GM18502 (cell line): ENCODE measurements at regions not wholly inside any gene's neighbourhood (a gene's known extent, or its start where the extent isn't known, plus 50 kb on each side); places are given as distances from the start of the nearest gene placed in this dataset.
"Not testable (repeated sequence)": the region's sequence is repeated elsewhere in the genome, so short reads cannot be mapped to it uniquely, and the experiment has no call there.

ENCODE experiments used
- ATAC-seq: cut with Tn5 transposase; IDR thresholded peaks from one replicate; pipeline ENCODE4 v1.9.1; 2021; ENCODE audit warnings: mild to moderate bottlenecking; ENCODE audit not compliant: unreplicated experiment, poor library complexity

DNA sequence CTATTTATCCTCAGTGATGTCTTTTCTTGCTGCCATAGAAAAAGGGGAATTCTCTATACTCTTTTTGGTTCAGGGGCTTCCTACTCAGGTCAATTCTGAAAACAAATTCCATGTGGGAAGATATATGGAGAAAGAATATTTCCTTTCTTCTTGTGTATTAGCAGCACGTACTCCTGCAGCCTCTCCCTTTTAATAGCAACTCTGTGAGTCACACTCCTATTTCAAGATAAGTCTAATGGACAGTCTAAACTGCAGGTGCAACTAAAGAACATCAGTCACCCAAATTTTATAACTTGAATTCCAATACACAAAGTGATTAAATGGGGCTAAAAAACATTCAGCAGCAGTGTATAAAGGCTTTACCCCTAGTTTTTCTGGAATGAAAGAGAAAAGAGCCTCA lies 942.2 kb downstream of the CNTNAP5 start:
- no peak for ATAC-seq

DNA sequence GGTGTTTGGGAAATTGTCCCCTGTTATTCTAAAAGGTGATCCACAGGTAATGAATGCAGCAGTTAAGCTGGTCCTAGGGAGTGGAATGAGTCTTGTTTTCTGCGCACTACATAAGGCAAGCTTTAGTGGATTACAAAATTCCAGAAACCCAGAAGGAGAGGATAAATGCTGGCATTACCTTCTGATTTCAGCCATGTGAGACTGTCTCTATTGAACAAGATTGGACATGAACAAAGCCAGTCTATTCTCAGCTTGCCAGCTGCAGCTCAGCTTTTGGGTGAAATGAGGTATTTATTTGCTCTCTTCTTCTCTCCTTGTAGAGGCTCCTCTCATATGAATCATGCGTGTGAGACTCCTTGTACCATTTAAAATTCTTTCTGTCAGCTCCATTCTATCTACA lies 944.9 kb downstream of the CNTNAP5 start:
- no peak for ATAC-seq

DNA sequence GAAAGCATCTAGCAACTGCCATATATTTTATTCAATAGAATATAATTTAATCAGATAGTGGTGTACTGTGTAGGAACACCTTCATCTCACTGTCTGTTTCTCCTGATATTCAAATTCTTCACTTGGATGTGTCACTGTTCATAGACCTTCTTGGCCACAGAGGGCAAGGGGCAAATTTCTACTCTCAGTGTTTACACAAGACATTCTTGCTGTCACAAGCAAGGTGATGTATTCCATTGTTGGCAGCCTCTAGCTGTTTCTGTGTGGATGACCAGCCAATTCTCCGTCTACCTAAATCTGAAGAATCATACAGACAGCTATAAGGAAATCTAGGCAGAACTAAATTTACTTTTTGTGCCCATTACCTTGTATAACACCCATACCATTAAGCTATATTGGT lies 948.3 kb downstream of the CNTNAP5 start:
- no peak for ATAC-seq

DNA sequence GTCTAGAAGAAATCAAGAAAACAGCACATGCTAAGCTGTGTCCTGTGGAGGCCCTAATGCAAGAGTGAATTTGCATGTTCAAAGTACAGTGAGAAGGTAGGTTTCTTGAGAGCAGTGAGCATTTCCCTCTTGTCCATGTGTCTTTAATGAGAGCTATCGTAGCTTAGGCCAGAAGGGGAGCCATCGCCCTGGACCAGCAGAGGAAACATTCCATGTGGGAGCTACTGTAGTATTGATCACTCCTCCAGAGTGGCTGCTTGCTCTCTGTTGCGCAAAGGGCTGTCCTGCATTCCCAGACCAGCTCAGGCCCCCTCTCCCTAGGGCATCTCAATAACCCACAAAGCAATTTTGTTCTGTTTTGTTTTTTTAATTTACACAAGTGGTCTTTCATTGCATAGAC lies 950.1 kb downstream of the CNTNAP5 start:
- no peak for ATAC-seq

DNA sequence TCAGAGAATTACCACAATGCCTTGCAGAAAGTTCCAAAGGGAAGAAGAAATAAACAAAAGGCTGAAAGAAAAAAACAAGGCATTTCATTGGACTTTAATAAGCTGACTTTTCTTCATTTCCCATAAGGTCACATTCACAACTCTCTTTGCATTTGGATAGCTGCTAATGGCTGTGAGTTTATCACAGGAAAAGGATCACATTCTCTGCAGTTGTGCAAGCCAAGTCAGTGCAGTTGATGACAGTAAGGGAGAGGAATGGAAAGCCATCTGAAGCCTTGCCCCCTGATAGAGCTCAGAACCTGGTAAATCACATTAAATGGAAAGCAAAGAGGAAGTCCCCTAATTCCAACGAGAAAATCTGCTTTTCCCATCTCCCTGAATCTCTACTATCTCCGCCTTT lies 950.6 kb downstream of the CNTNAP5 start:
- no peak for ATAC-seq

DNA sequence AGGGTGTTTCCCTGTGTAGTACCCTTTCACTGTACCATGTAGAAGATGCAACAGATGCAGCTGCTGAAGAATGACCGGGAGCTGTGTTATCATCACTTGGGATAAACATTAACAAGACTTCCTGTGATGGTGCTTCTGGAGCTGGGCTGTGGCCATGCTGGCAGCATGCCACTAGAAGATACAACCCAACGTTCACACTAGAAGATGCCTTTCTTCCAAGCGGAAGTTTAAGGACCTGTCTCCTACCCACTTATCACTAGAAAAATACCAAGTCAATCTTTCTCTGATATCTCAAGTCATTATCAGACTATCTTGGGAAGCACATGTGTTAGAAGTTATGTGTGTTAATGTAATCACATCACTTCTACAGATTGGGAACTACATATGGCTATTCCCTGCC lies 953.5 kb downstream of the CNTNAP5 start:
- ATAC-seq, result no peak

DNA sequence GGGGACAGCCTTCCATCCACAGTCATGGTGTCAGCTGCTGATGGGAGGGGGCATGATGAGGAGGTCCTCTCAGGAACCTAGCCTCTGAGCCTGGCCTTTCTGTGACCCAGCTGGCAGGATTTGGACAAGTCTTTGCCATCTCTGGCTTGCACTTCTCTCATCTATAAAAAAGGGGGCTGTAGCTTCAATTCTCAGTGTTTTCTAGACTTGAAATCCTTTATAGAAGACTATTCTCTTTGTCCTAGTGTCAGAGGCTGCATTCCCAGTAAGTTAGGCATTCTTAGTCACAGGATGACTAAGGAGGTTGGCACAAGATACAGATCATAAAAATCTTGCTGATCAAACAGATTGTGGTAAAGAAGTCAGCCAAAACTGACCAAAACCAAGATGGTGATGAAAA lies 958.5 kb downstream of the CNTNAP5 start:
- ATAC-seq, result no peak

DNA sequence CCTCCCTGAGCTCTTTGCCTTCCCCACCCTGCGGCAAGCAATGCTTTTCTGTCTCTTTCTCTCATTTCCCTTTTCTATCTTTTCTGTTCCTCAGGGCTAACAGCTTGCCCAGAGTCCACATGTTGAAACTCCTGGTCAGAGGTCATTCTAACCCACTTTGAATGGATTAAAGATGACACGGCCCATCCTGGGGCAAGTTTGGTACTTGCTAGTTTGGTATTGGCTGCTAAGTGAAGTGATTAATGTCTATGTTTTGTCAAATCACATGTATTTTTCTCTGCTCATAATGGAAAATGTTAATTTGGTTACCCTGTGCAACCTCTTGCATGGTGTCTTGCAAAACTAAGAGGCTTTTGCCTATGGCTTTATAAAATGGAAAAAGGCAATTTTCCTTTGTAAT lies 960.2 kb downstream of the CNTNAP5 start:
- no peak for ATAC-seq

DNA sequence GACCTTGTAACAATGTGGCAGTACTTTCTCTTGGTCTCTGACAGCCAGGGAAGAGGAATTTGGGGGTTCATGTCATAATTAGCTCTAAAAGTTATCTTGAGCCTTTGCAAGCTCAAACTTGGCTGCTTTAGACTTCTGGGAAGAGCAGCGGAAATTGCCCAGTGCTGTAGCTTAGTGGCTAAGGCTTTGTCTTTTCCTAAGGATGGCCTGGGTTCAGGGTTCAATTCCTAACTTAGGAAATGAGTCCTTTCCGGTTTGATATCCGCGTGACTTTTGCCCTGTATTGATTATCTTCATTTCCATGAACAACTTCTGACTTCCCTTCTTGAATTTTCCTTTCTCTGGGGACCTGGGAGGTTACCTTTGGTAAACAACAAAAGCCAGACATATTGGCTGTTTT lies 961.0 kb downstream of the CNTNAP5 start:
- no peak for ATAC-seq

DNA sequence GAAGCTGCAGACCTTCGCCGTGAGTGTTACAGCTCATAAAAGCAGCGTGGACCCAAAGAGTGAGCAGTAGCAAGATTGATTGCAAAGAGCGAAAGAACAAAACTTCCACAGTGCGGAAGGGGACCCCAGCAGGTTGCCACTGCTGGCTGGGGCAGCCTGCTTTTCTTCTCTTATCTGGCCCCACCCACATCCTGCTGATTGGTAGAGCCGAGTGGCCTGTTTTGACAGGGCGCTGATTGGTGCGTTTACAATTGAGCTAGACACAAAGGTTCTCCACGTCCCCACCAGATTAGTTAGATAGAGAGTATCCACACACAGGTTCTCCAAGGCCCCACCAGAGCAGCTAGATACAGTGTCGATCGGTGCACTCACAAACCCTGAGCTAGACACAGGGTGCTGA lies 961.8 kb downstream of the CNTNAP5 start:
- not testable (repeated sequence) for ATAC-seq

DNA sequence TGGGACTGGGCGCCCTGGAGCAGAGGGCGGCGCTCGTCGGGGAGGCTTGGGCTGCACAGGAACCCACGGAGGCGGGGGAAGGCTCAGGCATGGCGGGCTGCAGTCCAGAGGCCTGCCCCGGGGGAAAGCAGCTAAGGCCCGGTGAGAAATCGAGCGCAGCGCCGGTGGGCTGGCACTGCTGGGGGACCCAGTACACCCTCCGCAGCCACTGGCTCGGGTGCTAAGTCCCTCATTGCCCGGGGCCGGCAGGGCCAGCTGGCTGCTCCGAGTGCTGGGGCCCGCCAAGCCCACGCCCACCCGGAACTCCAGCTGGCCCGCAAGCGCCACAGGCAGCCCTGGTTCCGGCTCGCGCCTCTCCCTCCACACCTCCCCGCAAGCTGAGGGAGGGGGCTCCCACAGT lies 962.3 kb downstream of the CNTNAP5 start:
- not testable (repeated sequence) for ATAC-seq

DNA sequence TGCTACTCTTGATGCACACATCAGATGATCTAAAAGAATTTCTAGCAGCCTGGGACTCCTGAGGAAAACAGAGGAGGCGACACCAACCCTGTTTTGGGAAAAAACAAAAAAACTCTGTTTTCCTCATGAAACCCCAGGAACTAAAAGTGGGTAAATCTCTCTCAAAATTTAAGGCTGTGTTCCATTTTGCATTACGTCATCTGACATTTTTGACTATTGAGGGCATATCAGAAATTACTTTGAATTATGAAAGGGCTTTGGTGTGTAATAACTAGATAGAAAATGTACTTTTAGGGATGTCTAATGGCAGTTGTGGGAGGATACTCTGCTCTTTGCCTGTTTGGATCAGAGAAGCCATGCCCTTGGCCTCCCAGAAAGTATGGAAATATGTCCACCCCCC lies 963.0 kb downstream of the CNTNAP5 start:
- no peak for ATAC-seq

DNA sequence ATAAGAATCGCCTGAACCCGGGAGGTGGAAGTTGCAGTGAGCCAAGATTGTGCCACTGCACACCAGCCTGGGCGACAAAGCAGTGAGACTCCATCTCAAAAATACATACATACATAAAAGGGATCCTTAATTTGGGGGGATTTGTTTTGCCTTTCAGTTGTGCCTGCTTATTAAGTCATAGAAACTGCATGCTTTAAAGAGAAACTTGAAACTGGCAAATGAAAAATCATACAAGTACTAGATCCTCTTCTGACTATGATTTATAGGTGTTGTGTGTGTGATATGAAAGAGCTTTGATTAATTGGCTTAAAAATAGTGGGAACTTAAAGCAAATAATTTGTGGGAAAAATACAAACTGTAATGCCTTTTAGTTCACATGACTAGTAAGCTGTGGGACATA lies 963.7 kb downstream of the CNTNAP5 start:
- ATAC-seq, result no peak

DNA sequence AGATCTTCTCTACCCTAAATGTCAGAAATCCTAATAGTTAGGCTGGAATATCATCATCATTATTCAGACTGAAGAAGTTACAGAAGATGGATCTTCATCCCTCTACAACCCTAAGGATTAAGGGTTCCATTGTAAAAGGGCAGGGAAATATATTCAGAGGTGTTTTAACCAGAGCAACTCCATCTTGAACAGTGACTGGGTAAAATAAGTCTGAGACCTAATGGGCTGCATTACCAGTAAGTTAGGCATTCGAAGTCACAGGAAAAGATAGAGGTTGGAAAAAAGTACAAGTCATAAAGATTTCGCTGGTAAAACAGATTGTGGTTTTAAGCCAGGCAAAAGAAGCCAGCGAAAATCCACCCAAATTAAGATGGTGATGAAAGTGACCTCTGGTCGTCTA lies 968.7 kb downstream of the CNTNAP5 start:
- no peak for ATAC-seq

DNA sequence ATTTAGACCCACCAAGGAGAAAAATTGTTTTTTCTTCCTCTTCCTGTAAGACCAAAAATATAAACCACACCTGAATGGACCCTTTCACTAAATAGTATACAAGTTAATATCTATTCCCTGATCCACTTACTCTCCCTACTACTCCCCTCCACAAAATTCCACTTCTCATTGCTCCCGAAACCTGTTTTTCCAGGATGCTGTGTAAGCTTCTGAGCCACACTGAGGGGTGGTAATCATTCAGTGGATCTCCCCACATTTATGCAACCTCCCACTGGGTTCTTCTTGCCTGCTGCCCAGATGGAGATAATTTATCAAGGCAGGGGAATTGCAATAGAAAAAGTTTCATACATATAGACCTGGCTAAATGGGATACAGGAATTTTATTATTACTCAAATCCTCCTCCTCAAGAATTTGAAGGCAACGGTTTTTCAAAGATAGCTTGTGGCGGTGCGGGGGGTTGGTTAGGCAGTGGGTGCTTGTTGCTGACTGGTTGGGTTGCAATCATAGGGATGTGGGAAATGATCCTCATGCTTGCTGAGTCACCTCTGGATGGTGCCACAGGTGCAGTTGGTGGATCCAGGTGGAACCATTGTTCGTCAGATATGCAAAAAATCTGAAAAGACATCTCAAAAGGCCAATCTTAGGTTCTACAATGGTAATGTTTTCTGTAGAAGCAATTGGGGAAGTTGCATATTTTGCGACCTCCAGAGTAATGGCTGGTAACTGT lies 970.3 kb downstream of the CNTNAP5 start:
- ATAC-seq, result no peak

DNA sequence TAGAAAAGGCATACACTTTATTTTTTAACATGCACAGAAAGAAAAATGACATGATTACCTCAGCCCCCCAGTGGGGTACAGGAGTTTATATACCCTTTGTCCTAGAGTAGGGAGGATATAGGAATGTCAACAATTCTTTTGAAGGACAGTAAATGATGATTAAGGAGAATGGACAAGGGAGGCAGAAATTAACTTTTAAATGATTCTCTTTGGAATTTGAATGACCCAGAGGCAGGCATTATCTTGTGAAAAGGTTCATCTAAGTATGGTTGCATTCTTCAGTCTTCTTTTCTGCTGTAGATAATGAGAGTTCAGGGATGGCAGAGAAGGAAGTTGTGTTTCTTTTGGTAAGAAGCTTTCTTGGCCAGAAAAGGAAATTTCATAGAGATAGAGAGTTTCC lies 971.3 kb downstream of the CNTNAP5 start:
- no peak for ATAC-seq

DNA sequence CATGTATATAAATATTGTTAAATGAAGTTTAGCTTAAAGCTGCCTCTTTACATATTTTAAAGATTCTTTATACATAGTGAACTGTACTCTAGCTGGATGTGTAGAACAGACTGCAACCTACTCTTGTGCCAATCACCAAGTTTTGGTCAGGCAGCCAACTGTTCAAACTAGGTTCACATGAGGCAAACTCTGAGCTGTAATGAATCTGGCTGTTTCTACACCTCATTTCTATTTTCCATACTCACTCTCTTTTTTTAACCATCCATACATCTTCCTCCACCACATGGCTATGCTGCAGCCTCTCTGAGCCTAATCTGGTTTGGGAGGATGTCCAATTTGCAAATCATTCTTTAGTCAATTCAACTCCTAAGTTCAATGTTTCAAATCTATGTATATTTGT lies 974.8 kb downstream of the CNTNAP5 start:
- no peak for ATAC-seq

DNA sequence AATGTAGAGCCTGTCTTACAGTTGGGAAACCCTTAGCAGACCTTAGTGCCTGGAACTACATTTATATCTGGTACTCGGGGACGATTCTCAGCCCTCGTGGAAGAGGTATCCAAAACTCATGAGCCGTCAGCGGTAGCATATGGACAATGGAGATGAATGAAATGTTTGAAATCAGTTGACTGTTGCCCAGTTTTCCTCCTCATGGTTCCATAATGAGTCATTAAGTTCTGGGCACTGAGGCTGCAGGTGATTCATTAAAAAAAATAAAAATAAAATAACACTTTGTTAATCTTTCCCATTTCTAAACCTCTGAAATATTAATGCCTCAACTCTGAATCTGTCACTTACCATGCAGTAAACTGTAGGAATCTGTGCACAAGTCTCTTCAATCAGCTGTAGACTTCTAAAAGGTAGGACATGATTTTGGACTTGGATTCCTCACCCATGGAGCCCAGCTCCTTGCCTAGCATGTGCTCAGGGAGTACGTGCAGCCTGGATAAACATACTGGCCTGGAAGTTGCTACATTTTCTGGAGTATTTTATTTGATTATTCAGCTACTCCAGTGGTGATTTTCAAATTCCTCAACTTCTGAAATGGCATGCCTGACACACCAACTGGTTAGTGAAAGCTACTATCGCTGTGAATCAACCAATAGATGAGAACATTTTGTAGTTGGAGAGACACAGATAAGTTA lies 979.2 kb downstream of the CNTNAP5 start:
- ATAC-seq, result no peak

DNA sequence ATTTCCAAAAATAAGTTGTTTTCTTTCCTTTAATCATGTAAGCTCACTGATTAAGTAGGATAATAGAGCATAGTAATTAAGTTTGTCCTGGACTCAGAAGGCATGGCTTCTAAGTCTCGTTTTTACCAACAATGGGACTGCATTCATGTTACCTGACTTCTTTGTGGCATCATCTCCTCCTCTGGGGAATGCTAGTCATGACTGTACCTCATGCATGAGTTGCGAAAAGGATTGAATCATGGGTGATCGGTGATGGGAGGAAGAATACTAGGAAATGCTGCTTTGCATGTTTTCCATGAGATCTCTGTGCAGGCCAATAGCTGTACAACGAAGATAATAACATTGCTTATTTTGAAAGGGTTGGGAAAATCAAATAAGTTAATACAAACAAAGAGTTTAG lies 981.6 kb downstream of the CNTNAP5 start:
- no peak for ATAC-seq

DNA sequence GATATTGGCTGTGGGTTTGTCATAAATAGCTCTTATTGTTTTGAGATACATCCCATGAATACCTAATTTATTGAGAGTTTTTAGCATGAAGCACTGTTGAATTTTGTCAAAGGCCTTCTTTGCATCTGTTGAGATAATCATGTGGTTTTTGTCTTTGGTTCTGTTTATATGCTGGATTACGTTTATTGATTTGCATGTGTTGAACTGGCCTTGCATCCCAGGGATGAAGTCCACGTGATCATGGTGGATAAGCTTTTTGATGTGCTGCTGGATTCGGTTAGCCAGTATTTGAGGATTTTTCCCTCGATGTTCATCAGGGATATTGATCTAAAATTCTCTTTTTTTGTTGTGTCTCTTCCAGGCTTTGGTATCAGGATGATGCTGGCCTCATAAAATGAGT lies 1003.6 kb downstream of the CNTNAP5 start:
- ATAC-seq, result not testable (repeated sequence)

DNA sequence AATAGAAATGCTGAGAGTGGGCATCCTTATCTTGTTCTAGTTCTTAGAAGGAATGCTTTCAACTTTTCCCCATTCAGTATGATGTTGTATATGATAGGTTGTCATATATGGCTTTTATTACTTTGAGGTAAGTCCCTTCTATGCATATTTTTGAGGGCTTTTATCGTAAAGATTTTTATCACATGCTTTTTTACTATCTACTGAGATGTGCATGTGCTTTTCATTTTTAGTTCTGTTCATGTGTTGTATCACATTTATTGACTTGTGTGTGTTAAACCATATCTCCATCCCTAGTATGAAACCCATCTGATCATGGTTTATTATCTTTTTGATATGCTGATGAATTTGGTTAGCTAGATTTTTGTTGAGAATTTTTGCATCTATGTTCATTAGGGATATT lies 1008.8 kb downstream of the CNTNAP5 start:
- ATAC-seq, result no peak

DNA sequence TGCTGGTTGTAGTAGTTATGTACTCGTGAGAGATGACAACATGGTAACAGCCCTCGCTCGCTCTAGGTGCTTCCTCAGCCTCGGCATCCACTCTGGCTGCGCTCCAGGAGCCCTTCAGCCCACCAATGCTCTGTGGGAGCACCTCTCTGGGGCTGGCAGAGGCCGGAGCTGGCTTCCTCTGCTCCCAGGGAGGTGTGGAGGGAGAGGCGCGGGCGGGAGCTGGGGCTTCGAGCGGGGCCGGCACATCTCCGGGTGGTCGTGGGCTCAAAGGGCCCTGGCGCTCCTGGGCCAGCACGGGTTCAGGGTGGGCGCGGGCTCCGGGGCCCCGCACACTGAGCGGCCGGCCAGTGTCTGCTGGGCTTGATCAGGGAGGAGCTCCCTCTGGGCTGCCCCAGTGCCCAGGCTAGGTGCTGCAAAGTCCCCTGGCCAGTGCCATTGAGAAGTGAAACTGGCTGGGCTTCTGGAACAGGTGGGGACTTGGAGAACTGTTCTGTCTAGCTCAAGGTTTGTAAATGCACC lies 1012.1 kb downstream of the CNTNAP5 start:
- no peak for ATAC-seq
